Panc1 (cell line): ENCODE measurements at regions not wholly inside any gene's neighbourhood (a gene's known extent, or its start where the extent isn't known, plus 50 kb on each side); places are given as distances from the start of the nearest gene placed in this dataset.

Experiments used
- CTCF ChIP-seq: fragments of 450-650 bp; IDR thresholded peaks from 2 replicates; pipeline ENCODE4 v1.5.1; 2017; ENCODE audit warnings: mild to moderate bottlenecking
- POLR2AphosphoS5 ChIP-seq: IDR thresholded peaks from 2 replicates; pipeline ENCODE4 v1.6.1; 2012; ENCODE audit warnings: mild to moderate bottlenecking, low read depth, low read length, moderate library complexity
- REST ChIP-seq, 2 experiments: IDR thresholded peaks; 2 replicates each; pipeline ENCODE4 v1.6.1; 2011 to 2012; ENCODE audit warnings: low read depth in 2 of 2, control low read depth in 1 of 2, low read length in 1 of 2, mild to moderate bottlenecking in 1 of 2, moderate library complexity in 1 of 2; ENCODE audit not compliant: insufficient read depth in 1 of 2

- TF ChIP-seq CTCF (no peak), POLR2AphosphoS5 (no peak), REST (IDR thresholded peaks at IDR 0.05; ENCODE audit: insufficient read depth in 1 of 2, low read depth in 2 of 2, low read length in 1 of 2) (no peak)
These were observed 140.8 kb downstream of the HMHB1 start for GRCh38 chr5:143952809-143953208.
